ENCODE measurements at regions not wholly inside any gene's neighbourhood (a gene's known extent, or its start where the extent isn't known, plus 50 kb on each side); places are given as distances from the start of the nearest gene placed in this dataset.

GRCh38 chr6:14423955-14424354 is 306.4 kb downstream of the CD83 start:
- no peak for DNase-seq (ENCODE audit: low read depth, low spot score)
- H3K4me2 ChIP-seq (ENCODE audit: low read length), result no peak overlapping the region
- H2AFZ ChIP-seq (ENCODE audit: low read depth, low read length, poor library complexity, severe bottlenecking), result no peak overlapping the region
- BruUV-seq (replicated peaks), result no TSS peak
- no peaks in the 10 kb centered on the region for H3K9me3 ChIP-seq (ENCODE audit: control insufficient read depth in 1 of 2, insufficient read depth in 1 of 2, low read depth in 1 of 2, low read length in 2 of 2)
- H3K9ac ChIP-seq (ENCODE audit: low read length), result no peak overlapping the region
- intact Hi-C loops (cut with micrococcal nuclease), result no loop called here
- H3K79me2 ChIP-seq (ENCODE audit: insufficient read depth, low read length), result no peaks in the 10 kb centered on the region
- RAD21 ChIA-PET (ENCODE audit: low non-redundant PET in 1 of 2, low total read pairs in 2 of 2, uncharacterized antibody in 2 of 2, unreplicated experiment in 2 of 2), result no interaction called here
- H3K27ac ChIP-seq (ENCODE audit: low read depth, low read length), result no peak overlapping the region
- H3K9me2 ChIP-seq (ENCODE audit: insufficient read depth), result no peaks in the 10 kb centered on the region
- H3K27me3 ChIP-seq (ENCODE audit: insufficient read depth, low read length), result no peaks in the 10 kb centered on the region
- H3K36me3 ChIP-seq (ENCODE audit: control insufficient read depth in 1 of 2, insufficient read depth in 2 of 2, low read length in 2 of 2), result no peaks in the 10 kb centered on the region
- H4K20me1 ChIP-seq (ENCODE audit: insufficient read depth), result no peaks in the 10 kb centered on the region
- CTCF ChIA-PET, result no interaction called here
- no peak overlapping the region for H3K4me3 ChIP-seq (replicated peaks in 1 of 2; ENCODE audit: low read depth in 1 of 2, low read length in 2 of 2)
- no peak for ATAC-seq
- TF ChIP-seq CEBPB (IDR thresholded peaks at IDR 0.05; ENCODE audit: low read depth) (no peak), REST (IDR thresholded peaks at IDR 0.05; ENCODE audit: low read depth) (no peak), SIN3A (IDR thresholded peaks at IDR 0.05; ENCODE audit: low read depth) (no peak), CBX3 (IDR thresholded peaks at IDR 0.05; ENCODE audit: low read depth) (no peak)
- H3K4me1 ChIP-seq (ENCODE audit: control insufficient read depth in 1 of 2, insufficient read depth in 2 of 2, low read length in 2 of 2), result no peaks in the 10 kb centered on the region
- POLR2A ChIA-PET, result no interaction called here

- intact Hi-C loops (cut with micrococcal nuclease), result no loop called here
- Histone ChIP-seq H4K20me1 (ENCODE audit: insufficient read depth) (no peaks in the 10 kb centered on the region), H3K9me3 (ENCODE audit: control insufficient read depth in 1 of 2, insufficient read depth in 1 of 2, low read depth in 1 of 2, low read length in 2 of 2) (no peaks in the 10 kb centered on the region), H3K4me3 (replicated peaks in 1 of 2; ENCODE audit: low read depth in 1 of 2, low read length in 2 of 2) (no peak overlapping the region), H3K9me2 (ENCODE audit: insufficient read depth) (no peaks in the 10 kb centered on the region), H3K4me1 (ENCODE audit: control insufficient read depth in 1 of 2, insufficient read depth in 2 of 2, low read length in 2 of 2) (no peaks in the 10 kb centered on the region), H3K4me2 (ENCODE audit: low read length) (no peak overlapping the region), H3K27me3 (ENCODE audit: insufficient read depth, low read length) (no peaks in the 10 kb centered on the region), H3K9ac (ENCODE audit: low read length) (no peak overlapping the region), H3K27ac (ENCODE audit: low read depth, low read length) (no peak overlapping the region), H3K79me2 (ENCODE audit: insufficient read depth, low read length) (no peaks in the 10 kb centered on the region), H3K36me3 (ENCODE audit: control insufficient read depth in 1 of 2, insufficient read depth in 2 of 2, low read length in 2 of 2) (no peaks in the 10 kb centered on the region), H2AFZ (ENCODE audit: low read depth, low read length, poor library complexity, severe bottlenecking) (no peak overlapping the region)
- ChIA-PET CTCF (no interaction called here), RAD21 (ENCODE audit: low non-redundant PET in 1 of 2, low total read pairs in 2 of 2, uncharacterized antibody in 2 of 2, unreplicated experiment in 2 of 2) (no interaction called here), POLR2A (no interaction called here)
- no TSS peak for BruUV-seq (replicated peaks)
- ATAC-seq, result no peak
- DNase-seq (ENCODE audit: low read depth, low spot score), result no peak
- TF ChIP-seq SRF (IDR thresholded peaks at IDR 0.05; ENCODE audit: low read depth) (no peak), CEBPB (IDR thresholded peaks at IDR 0.05; ENCODE audit: low read depth) (no peak), TCF7L2 (IDR thresholded peaks at IDR 0.05; ENCODE audit: borderline replicate concordance, extremely low read depth, insufficient read depth, insufficient read length) (no peak), ZFX (IDR thresholded peaks at IDR 0.05) (no peak), POLR2A (IDR thresholded peaks at IDR 0.05; ENCODE audit: borderline replicate concordance, extremely low read depth, insufficient read depth, insufficient read length) (no peak), JUND (IDR thresholded peaks at IDR 0.05) (no peak), FOSL1 (IDR thresholded peaks at IDR 0.05; ENCODE audit: low read depth) (no peak), ZBTB33 (IDR thresholded peaks at IDR 0.05; ENCODE audit: extremely low read depth, insufficient replicate concordance, low read length) (no peak), ATF3 (IDR thresholded peaks at IDR 0.05) (no peak), MAX (IDR thresholded peaks at IDR 0.05) (no peak), EGR1 (IDR thresholded peaks at IDR 0.05; ENCODE audit: low read depth) (no peak), EZH2 (IDR thresholded peaks at IDR 0.05) (no peak), ZNF274 (IDR thresholded peaks at IDR 0.05; ENCODE audit: low read depth, low read length) (no peak), RAD21 (IDR thresholded peaks at IDR 0.05; ENCODE audit: low read depth) (no peak)
Observed at GRCh38 chr6:14425805-14426204, 308.2 kb downstream of the CD83 start.

All from HCT116 (cell line).